LHCN-M2 (cell line): ENCODE measurements at regions not wholly inside any gene's neighbourhood (a gene's known extent, or its start where the extent isn't known, plus 50 kb on each side); places are given as distances from the start of the nearest gene placed in this dataset.
"Not testable (repeated sequence)": the region's sequence is repeated elsewhere in the genome, so short reads cannot be mapped to it uniquely, and the experiment has no call there.

Source experiments
- DNase-seq: peaks from one replicate; pipeline ENCODE4 v3.0.0-alpha.2; 2012; ENCODE audit warnings: low read depth

DNA sequence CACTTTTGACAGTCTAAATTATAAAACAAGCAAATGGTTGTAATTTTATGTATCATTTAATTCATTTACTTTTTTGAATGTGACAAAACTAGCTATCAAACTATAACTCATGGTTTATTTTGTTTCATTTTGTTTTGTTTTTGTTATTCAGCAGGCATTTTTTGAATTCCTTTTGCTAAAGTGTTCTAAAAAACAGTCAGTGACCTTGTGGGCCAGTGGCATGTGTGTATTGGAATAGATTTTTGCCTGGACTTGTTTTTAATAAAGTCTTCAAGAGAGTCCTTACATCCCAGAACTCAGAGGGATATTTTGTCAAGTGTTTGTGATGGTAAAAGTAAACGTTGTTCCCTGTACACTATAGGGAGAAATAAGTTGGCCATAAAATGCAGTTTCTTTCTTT, 369.7 kb upstream of the SYT1 start:
- DNase-seq, result peak; percentile 73

DNA sequence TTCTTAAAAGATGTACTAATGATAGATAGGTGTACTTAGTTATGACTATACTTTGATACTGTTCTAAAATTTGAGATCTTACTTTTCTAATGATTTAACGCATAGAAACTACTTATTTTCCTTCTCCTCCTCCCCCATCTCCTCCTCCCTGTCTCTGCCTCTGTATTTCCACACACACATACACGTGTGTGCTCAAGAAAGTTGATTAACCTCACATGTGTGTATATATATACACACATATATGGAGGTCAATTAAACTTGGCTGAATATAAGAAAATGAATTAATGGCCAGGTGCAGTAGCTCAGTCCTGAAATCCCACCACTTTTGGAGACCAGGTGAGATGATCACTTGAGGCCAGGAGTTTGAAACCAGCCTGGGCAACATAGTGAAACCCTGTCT, 362.7 kb upstream of the SYT1 start:
- DNase-seq, result no peak

- no peak for DNase-seq
Observed at GRCh38 chr12:78519422-78519821, 345.2 kb upstream of the SYT1 start.

DNA sequence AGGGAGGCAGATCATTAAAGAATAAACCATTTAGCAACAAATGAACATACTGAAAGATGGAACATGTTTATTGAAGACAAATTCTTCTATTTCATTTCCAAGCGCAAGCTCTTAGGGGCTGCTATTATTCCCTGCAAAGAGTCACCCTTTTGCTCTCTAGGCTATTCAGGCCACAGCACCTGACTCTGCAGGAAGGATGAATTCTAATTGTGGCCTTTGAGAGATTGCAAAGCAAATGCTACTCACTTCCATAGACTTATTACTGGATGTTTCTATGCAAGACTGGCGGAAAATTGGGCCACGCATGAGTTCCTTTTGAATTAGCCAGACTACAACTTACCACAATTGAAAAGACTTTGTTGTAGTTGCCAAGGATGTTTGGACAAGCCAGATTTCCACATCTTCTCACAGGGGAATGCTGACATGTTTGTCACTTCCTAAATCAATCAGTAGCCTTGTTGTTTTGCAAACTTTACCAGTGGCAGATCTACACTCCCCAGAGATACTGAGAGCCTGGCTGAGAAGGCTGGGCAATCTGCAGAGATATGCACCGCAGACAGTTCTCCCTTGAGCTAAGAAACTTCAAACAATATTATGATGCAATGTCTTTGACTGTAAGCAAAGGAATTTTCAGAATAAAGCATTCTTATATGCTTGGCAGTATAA, 334.3 kb upstream of the SYT1 start:
- DNase-seq, result peak; percentile 54

- DNase-seq, result no peak
Observed at GRCh38 chr12:78531831-78532458, 332.6 kb upstream of the SYT1 start.

- DNase-seq, result no peak
Observed at GRCh38 chr12:78534311-78534710, 330.3 kb upstream of the SYT1 start.

DNA sequence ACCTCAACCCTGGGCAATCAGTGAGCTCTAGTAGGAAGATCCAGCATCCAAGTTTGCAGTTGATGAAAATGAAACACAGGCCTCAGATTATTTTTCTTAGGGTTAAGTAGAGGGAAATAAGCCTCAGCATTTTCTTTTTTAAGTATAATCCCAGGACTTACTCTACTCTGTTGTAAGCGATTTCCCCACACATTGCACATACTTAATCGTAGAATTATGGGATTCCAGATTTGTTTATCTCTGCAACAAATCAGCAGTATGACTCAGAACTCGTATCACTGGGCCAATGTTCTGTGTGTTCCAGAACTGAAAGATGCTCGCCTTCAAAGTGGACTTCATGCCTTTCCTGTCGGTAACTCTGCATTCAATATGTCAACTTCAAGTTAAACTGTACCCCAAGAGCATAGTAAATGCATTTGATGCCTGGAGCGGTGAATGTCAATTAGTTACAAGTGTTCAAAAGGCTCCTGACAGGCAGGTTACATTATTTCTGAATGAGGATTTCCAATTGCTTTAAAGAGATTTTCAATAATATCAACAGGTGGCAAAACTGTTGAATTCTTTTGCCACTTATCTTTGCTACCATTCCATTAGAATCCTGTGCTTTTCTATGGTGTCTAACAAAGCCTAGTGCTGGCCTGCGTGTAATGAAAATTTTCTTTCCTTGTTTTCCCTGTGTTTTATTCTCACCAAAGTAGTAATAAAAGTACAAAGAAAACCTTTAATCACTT, 323.8 kb upstream of the SYT1 start:
- DNase-seq, result no peak

GRCh38 chr12:78550831-78551230, 313.7 kb upstream of the SYT1 start:
- no peak for DNase-seq

DNA sequence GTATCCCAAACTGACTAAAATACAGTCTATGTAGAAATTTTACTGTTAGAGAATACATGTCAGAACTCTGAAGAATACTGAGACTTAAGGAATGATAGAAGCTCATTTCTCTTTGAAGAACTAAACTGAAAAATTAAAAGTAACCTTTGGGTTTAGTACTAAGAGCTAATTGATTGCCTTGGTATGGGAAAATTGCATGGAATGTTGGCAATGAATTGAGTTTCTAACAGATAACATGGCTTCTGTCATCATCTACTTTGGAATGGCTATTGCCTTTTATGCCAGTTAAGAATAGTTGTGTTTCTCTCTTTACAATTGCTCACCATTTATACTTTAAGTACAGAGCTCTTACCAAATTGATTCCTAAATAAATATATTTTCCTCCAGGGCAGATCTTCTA, 308.8 kb upstream of the SYT1 start:
- no peak for DNase-seq

DNA sequence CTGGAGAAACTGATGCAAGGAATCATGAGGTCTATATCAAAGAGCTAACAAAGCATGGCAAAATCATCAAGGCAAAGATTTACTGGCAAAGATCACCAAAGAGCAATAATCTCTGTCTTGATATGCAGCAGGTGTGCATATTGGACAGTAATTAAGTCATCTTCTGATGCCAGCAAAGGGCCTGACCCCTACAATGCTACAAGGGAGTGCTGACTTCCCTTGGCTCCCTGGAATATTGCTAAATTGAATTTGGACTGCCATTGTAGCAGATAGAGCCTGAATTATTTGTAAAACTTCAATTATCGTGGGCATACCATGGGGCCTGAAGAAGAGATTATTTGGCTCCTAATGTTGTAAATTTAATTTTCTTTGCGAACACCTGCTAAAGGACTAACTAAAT, 307.9 kb upstream of the SYT1 start:
- DNase-seq, result no peak

- DNase-seq, result no peak
Observed at GRCh38 chr12:78559416-78559815, 305.2 kb upstream of the SYT1 start.

DNA sequence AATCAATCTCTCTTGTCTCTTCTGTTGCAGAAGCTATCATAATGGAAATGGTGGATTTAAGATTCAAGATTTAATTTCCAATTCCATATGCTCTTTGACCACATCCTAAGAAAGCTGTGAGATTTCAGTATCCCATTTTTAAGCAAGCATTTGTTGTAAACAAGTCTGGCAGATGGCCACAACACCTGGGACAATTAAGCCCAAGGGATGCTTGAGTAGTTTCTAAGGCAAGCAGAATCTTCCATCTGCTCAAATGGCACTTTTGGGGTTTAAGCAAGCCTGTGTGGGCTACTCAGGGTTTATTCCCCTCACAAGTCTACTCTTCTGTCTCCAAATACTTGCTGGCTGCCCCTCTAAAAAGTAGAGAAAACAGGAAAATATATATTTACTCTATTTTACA, 304.7 kb upstream of the SYT1 start:
- no peak for DNase-seq

GRCh38 chr12:78560633-78561032, 303.9 kb upstream of the SYT1 start:
- DNase-seq, result no peak

GRCh38 chr12:78562368-78563205, 302.0 kb upstream of the SYT1 start:
- peak; percentile 38 for DNase-seq

DNA sequence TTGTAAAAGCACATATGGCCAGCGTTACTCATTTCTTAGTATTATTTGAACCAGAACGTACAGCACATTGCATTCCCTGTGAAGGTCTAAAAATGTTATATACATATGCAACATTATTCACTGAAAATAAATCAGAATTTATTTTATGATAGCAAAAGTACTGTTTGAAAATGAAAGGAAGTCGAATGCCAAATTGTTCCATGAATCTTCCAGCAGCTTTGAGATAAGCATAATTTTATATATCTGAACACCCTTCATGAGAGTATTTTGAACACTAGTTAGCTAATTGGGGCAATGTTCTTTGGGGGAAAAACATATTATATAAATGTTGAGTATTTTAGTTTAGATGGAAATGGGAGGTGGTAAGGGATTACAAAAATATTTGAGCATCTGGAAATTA, 300.7 kb upstream of the SYT1 start:
- no peak for DNase-seq

DNA sequence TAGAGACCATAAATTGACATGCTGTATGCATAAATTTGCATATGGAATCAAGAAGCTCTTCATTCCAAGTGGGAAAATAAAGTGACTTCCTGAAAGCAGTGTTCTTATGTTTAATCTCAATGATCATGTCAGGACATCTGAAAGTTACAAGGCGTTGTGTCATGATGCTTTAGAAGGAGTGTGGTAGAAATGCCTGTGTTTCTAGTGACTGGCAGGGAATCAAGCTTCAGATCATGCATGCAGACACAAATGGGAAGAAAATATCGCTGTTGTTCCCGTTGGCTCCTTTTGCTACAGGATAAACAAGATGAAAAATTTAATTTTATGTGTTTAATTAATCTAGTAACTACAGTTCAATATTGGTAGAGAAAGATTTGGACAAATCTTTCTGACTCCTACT, 298.1 kb upstream of the SYT1 start:
- no peak for DNase-seq

DNA sequence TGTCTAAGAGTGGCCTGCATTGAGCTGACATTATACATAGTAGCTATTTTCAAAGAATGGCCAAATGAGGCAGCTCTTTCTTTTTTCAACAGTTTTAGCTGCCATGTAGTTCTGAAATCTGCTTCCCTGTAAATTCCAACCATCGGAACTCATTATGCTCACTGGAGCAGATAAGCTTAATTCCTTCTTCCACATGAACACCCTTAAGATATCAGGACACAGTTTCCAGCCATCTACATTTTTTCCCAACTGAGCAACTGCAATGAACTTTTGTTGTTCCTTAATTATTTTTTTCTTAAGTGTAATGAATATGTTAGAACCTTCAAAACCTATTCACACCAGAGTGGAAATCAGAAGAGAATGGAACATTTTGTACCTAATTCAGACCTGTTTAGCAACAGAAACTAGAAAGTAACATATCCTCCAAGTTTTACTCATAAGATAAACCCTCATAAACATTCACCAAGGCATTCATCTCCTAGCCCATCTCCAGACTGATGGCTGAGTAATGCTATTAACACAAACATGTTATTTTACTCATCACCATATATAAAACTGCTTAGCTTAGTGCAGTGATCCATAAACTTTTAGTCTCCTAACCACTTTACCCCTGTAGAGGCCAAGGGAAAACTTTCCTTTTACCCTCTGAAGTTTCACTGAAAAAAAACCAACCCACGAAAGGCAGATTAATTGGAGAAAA, 296.1 kb upstream of the SYT1 start:
- peak; percentile 2 for DNase-seq

DNA sequence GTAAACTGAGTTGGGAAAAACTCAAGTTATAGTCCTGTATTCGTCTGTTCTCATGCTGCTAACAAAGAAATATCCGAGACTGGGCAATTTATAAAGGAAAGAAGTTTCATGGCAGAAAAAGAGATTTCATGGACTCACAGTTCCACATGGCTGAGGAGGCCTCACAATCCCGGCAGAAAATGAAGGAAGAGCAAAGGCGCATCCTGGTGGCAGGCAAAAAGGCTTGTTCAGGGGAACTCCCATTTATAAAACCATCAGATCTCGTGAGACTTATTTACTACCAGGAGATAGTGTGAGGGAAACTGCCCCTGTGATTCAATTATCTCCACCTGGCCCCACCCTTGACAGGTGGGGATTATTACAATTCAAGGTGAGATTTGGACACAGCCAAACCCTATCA, 292.6 kb upstream of the SYT1 start:
- DNase-seq, result no peak

GRCh38 chr12:78575208-78575607, 289.4 kb upstream of the SYT1 start:
- not testable (repeated sequence) for DNase-seq

- DNase-seq, result no peak
Observed at GRCh38 chr12:78579846-78580245, 284.7 kb upstream of the SYT1 start.

DNA sequence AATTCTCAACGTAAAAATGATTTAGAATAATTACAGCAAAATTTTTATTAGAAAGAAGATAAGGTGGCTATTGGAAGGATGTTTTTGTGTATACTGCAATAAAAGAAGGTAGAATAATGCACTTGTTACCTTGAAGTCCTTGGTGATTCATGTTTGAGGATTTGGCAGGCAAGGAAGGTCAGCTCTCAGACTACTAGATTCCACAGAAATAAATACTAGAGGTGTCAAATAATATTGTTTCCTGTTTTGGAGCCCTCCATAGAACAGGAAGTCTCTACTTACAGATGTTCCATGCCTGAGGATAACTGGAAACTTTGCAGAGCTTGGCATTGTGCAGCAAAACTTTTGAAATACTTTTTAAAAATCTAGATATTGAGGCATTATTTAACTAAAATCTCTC, 284.3 kb upstream of the SYT1 start:
- DNase-seq, result peak; percentile 5

- DNase-seq, result no peak
Observed at GRCh38 chr12:78584695-78585094, 279.9 kb upstream of the SYT1 start.
